GM13976 (cell line): ENCODE measurements at regions not wholly inside any gene's neighbourhood (a gene's known extent, or its start where the extent isn't known, plus 50 kb on each side); places are given as distances from the start of the nearest gene placed in this dataset.

Experiments
- DNase-seq: peaks from one replicate; pipeline ENCODE4 v3.0.0; 2012; ENCODE audit warnings: low spot score
- CTCF ChIP-seq: IDR thresholded peaks from 2 replicates; pipeline ENCODE4 v1.5.1; 2012; ENCODE audit warnings: borderline replicate concordance, mild to moderate bottlenecking; ENCODE audit not compliant: insufficient read depth; ENCODE audit errors: extremely low read depth, missing control alignments, control extremely low read depth
- in situ Hi-C: fragments of 300-500 bp; cut with MboI; formaldehyde crosslinking; loops from one replicate; pipeline ENCODE4 v1.12.0; 2022; ENCODE audit warnings: low sequenced_read_pairs, mixed read lengths, inconsistent platforms; ENCODE audit not compliant: unreplicated experiment

GRCh38 chr13:42373048-42373812 lies 101.3 kb downstream of the AKAP11 start:
- TF ChIP-seq CTCF: no peak
- in situ Hi-C loops: no loop called here

GRCh38 chr13:42375663-42376062 lies 103.7 kb downstream of the AKAP11 start:
- TF ChIP-seq CTCF: no peak
- DNase-seq: no peak
- in situ Hi-C loops: no loop called here

More at GRCh38 chr13:42373048-42373812, 101.3 kb downstream of the AKAP11 start:
- DNase-seq: no peak

GRCh38 chr13:42377640-42378382 lies 105.9 kb downstream of the AKAP11 start:
- peak; percentile 49 for DNase-seq
- TF ChIP-seq CTCF: no peak
- in situ Hi-C loops: no loop called here

- in situ Hi-C loops: no loop called here
- DNase-seq: no peak
- TF ChIP-seq CTCF: no peak
Measured at GRCh38 chr13:42378383-42378780, 106.4 kb downstream of the AKAP11 start.

- DNase-seq: no peak
- TF ChIP-seq CTCF: no peak
- in situ Hi-C loops: no loop called here
Measured at GRCh38 chr13:42379241-42379640, 107.3 kb downstream of the AKAP11 start.

- peak; percentile 34 for DNase-seq
- in situ Hi-C loops: no loop called here
- TF ChIP-seq CTCF: no peak
Measured at GRCh38 chr13:42380420-42381164, 108.6 kb downstream of the AKAP11 start.
